ENCODE measurements at regions not wholly inside any gene's neighbourhood (a gene's known extent, or its start where the extent isn't known, plus 50 kb on each side); places are given as distances from the start of the nearest gene placed in this dataset.

GRCh38 chr10:130990486-130990885, 321.0 kb downstream of the TCERG1L start:
- H3K9me3 ChIP-seq (ENCODE audit: control insufficient read depth, insufficient read depth, low read length): peaks cover 45% of the 10 kb centered on the region
- no peaks in the 10 kb centered on the region for H3K27me3 ChIP-seq (ENCODE audit: control insufficient read depth, insufficient read depth, low read length)
- no peaks in the 10 kb centered on the region for H4K20me1 ChIP-seq (ENCODE audit: insufficient read depth, low read length)
- intact Hi-C loops (cut with micrococcal nuclease): no loop called here
- no peak for ATAC-seq (ENCODE audit: low read depth)
- no peak overlapping the region for H3K4me3 ChIP-seq (ENCODE audit: insufficient read depth, low read depth, low read length)
- no peak overlapping the region for H3K56ac ChIP-seq (ENCODE audit: extremely low read depth, insufficient read depth, low read length)
- DNase-seq: no peak
- TF ChIP-seq CHD1 (IDR thresholded peaks at IDR 0.05; ENCODE audit: low read depth, low read length) (no peak), RCOR1 (IDR thresholded peaks at IDR 0.05; ENCODE audit: insufficient replicate concordance, low read length) (no peak), ELK1 (IDR thresholded peaks at IDR 0.05; ENCODE audit: borderline replicate concordance, low read depth, low read length) (no peak), RAD21 (IDR thresholded peaks at IDR 0.05; ENCODE audit: low read length) (no peak), RFX5 (IDR thresholded peaks at IDR 0.05; ENCODE audit: low read depth, low read length) (no peak), SMC3 (IDR thresholded peaks at IDR 0.05; ENCODE audit: low read depth, low read length) (no peak), NFE2L2 (IDR thresholded peaks at IDR 0.05; ENCODE audit: low read depth, low read length) (no peak), CEBPB (IDR thresholded peaks at IDR 0.05; ENCODE audit: low read depth, low read length) (no peak), BHLHE40 (IDR thresholded peaks at IDR 0.05; ENCODE audit: low read depth, low read length) (no peak), POLR2A (IDR thresholded peaks at IDR 0.05; ENCODE audit: low read depth, low read length) (no peak), FOS (IDR thresholded peaks at IDR 0.05; ENCODE audit: low read depth, low read length) (no peak)
- TF ChIP-seq, protein P1, sequence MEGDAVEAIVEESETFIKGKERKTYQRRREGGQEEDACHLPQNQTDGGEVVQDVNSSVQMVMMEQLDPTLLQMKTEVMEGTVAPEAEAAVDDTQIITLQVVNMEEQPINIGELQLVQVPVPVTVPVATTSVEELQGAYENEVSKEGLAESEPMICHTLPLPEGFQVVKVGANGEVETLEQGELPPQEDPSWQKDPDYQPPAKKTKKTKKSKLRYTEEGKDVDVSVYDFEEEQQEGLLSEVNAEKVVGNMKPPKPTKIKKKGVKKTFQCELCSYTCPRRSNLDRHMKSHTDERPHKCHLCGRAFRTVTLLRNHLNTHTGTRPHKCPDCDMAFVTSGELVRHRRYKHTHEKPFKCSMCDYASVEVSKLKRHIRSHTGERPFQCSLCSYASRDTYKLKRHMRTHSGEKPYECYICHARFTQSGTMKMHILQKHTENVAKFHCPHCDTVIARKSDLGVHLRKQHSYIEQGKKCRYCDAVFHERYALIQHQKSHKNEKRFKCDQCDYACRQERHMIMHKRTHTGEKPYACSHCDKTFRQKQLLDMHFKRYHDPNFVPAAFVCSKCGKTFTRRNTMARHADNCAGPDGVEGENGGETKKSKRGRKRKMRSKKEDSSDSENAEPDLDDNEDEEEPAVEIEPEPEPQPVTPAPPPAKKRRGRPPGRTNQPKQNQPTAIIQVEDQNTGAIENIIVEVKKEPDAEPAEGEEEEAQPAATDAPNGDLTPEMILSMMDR (conservative IDR thresholded peaks at IDR 0.05; ENCODE audit: low read depth, low read length): no peak
- no peak overlapping the region for H2BK5ac ChIP-seq (ENCODE audit: low read depth, low read length, poor library complexity, severe bottlenecking)
- no peak overlapping the region for H2AK9ac ChIP-seq (replicated peaks; ENCODE audit: low read depth, low read length, poor library complexity)
- WGBS, 2 experiments (ENCODE audit: extremely low coverage in 2 of 2, insufficient read length in 1 of 2): no CpG with 5 or more reads among the region's 9 CpGs
- H2BK20ac ChIP-seq (ENCODE audit: low read depth, low read length): no peak overlapping the region
- no peak overlapping the region for H4K5ac ChIP-seq (ENCODE audit: low read depth, low read length)
- ChIA-PET CTCF (no interaction called here), POLR2A (ENCODE audit: unreplicated experiment) (no interaction called here)
- no peak overlapping the region for H3K27ac ChIP-seq (ENCODE audit: insufficient read depth, low read length)
- H3K9me1 ChIP-seq (ENCODE audit: insufficient read depth, low read length): no peaks in the 10 kb centered on the region
- H3K4me1 ChIP-seq (ENCODE audit: control insufficient read depth, insufficient read depth, low read length): no peaks in the 10 kb centered on the region
- no peak overlapping the region for H3K18ac ChIP-seq (ENCODE audit: low read depth, low read length)
- in situ Hi-C loops (cut with MboI; ENCODE audit: low sequenced_read_pairs): no loop called here
- dilution Hi-C loops (cut with HindIII; ENCODE audit: low sequenced_read_pairs, unreplicated experiment): no loop called here
- H2AK5ac ChIP-seq (ENCODE audit: low read depth, low read length): no peak overlapping the region
- no peak overlapping the region for H3K4me2 ChIP-seq (ENCODE audit: low read depth, low read length)
- no peak overlapping the region for H3K14ac ChIP-seq (replicated peaks; ENCODE audit: low read depth, low read length)
- no peak overlapping the region for H2BK120ac ChIP-seq (ENCODE audit: low read depth, low read length)
- no peaks in the 10 kb centered on the region for H3K36me3 ChIP-seq (ENCODE audit: control insufficient read depth, insufficient read depth, low read length)
- H4K91ac ChIP-seq (ENCODE audit: insufficient read depth, low read depth, low read length): no peak overlapping the region
- H3K23ac ChIP-seq (ENCODE audit: low read depth, low read length): no peak overlapping the region
- H3K4ac ChIP-seq (ENCODE audit: low read depth, low read length): no peak overlapping the region
- H3K9ac ChIP-seq (ENCODE audit: low read depth, low read length): no peak overlapping the region
- H2BK15ac ChIP-seq (ENCODE audit: low read depth, low read length): no peak overlapping the region
- H3K79me1 ChIP-seq (ENCODE audit: low read depth in 1 of 2, low read length in 2 of 2): no peaks in the 10 kb centered on the region
- H4K8ac ChIP-seq (ENCODE audit: low read depth in 2 of 2, low read length in 2 of 2): no peak overlapping the region
- BruUV-seq (replicated peaks): no TSS peak
- no peak overlapping the region for H2AFZ ChIP-seq (replicated peaks; ENCODE audit: low read length, poor library complexity)
